Ammon's horn (tissue), 1 donor: ENCODE measurements at regions not wholly inside any gene's neighbourhood (a gene's known extent, or its start where the extent isn't known, plus 50 kb on each side); places are given as distances from the start of the nearest gene placed in this dataset.
"Not testable (repeated sequence)": the region's sequence is repeated elsewhere in the genome, so short reads cannot be mapped to it uniquely, and the experiment has no call there.

Experiments used
- DNase-seq: peaks from one replicate; pipeline ENCODE4 v3.0.0-alpha.2; 2016; ENCODE audit warnings: low spot score

GRCh38 chr6:165793287-165793825 is 130.3 kb upstream of the PDE10A start:
- DNase-seq = no peak

GRCh38 chr6:165791876-165792437 is 128.9 kb upstream of the PDE10A start:
- DNase-seq = no peak

GRCh38 chr6:165791306-165791705 is 128.3 kb upstream of the PDE10A start:
- no peak for DNase-seq

- DNase-seq = no peak
Measured at GRCh38 chr6:165782812-165783211, 119.8 kb upstream of the PDE10A start.

- DNase-seq = no peak
Measured at GRCh38 chr6:165782134-165782533, 119.1 kb upstream of the PDE10A start.

GRCh38 chr6:165777680-165778079 is 114.6 kb upstream of the PDE10A start:
- no peak for DNase-seq

GRCh38 chr6:165776691-165777090 is 113.7 kb upstream of the PDE10A start:
- no peak for DNase-seq

GRCh38 chr6:165775721-165776120 is 112.7 kb upstream of the PDE10A start:
- DNase-seq = no peak

GRCh38 chr6:165774903-165775601 is 112.0 kb upstream of the PDE10A start:
- DNase-seq = no peak

GRCh38 chr6:165770397-165771082 is 107.5 kb upstream of the PDE10A start:
- no peak for DNase-seq

- no peak for DNase-seq
Measured at GRCh38 chr6:165769884-165770283, 106.8 kb upstream of the PDE10A start.

GRCh38 chr6:165769401-165769800 is 106.4 kb upstream of the PDE10A start:
- no peak for DNase-seq

- no peak for DNase-seq
Measured at GRCh38 chr6:165768961-165769360, 105.9 kb upstream of the PDE10A start.

- no peak for DNase-seq
Measured at GRCh38 chr6:165767228-165767627, 104.2 kb upstream of the PDE10A start.

GRCh38 chr6:165766457-165766856 is 103.4 kb upstream of the PDE10A start:
- DNase-seq = no peak

GRCh38 chr6:165766026-165766425 is 103.0 kb upstream of the PDE10A start:
- DNase-seq = no peak

GRCh38 chr6:165765256-165765655 is 102.2 kb upstream of the PDE10A start:
- not testable (repeated sequence) for DNase-seq

GRCh38 chr6:165762876-165763275 is 99.8 kb upstream of the PDE10A start:
- no peak for DNase-seq

- no peak for DNase-seq
Measured at GRCh38 chr6:165762125-165762524, 99.1 kb upstream of the PDE10A start.

GRCh38 chr6:165760803-165761185 is 97.8 kb upstream of the PDE10A start:
- DNase-seq = no peak

- DNase-seq = no peak
Measured at GRCh38 chr6:165760126-165760802, 97.2 kb upstream of the PDE10A start.

- DNase-seq = no peak
Measured at GRCh38 chr6:165758441-165758840, 95.4 kb upstream of the PDE10A start.

GRCh38 chr6:165755583-165755982 is 92.5 kb upstream of the PDE10A start:
- no peak for DNase-seq
